ENCODE measurements at regions not wholly inside any gene's neighbourhood (a gene's known extent, or its start where the extent isn't known, plus 50 kb on each side); places are given as distances from the start of the nearest gene placed in this dataset.

DNA sequence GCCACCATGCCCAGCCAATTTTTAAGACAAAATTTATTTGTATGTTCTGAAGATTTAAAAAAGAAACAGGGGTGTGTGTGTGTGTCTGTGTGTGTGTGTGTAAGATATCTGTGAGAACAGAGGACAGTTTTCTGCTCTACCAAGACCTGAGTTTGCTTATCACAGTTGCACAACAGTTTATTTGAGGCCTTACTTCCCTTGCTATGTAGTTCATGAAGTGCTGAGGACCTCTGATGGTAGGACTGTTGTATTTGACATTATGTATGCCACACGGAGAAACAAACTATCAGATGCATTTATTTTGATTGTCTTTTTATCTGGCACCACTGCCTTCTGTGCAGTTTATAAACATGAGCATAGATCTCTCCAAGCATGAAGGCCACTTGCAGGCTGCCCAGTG is 355.2 kb downstream of the PBX1 start:
- Histone ChIP-seq H3K27me3 (ENCODE audit: insufficient read depth, low read length) (peaks cover 12% of the 10 kb centered on the region), H3K79me2 (ENCODE audit: insufficient read depth, low read length) (no peaks in the 10 kb centered on the region), H3K4me1 (ENCODE audit: control insufficient read depth in 1 of 2, insufficient read depth in 2 of 2, low read length in 2 of 2) (no peaks in the 10 kb centered on the region), H3K4me2 (ENCODE audit: low read length) (no peak overlapping the region), H3K9ac (ENCODE audit: low read length) (no peak overlapping the region), H3K36me3 (ENCODE audit: control insufficient read depth in 1 of 2, insufficient read depth in 2 of 2, low read length in 2 of 2) (no peaks in the 10 kb centered on the region), H3K9me2 (ENCODE audit: insufficient read depth) (no peaks in the 10 kb centered on the region), H4K20me1 (ENCODE audit: insufficient read depth) (no peaks in the 10 kb centered on the region), H3K27ac (ENCODE audit: low read depth, low read length) (no peak overlapping the region), H3K4me3 (replicated peaks in 1 of 2; ENCODE audit: low read depth in 1 of 2, low read length in 2 of 2) (no peak overlapping the region), H2AFZ (ENCODE audit: low read depth, low read length, poor library complexity, severe bottlenecking) (no peak overlapping the region), H3K9me3 (ENCODE audit: control insufficient read depth in 1 of 2, insufficient read depth in 1 of 2, low read depth in 1 of 2, low read length in 2 of 2) (no peaks in the 10 kb centered on the region)
- TF ChIP-seq YY1 (IDR thresholded peaks at IDR 0.05; ENCODE audit: extremely low read depth, insufficient replicate concordance, low read depth, low read length), result no peak
- no peak for TF ChIP-seq ELF1 (IDR thresholded peaks at IDR 0.05; ENCODE audit: borderline replicate concordance, low read depth)
- peak; percentile 46 for TF ChIP-seq RAD21 (IDR thresholded peaks at IDR 0.05; ENCODE audit: low read depth)
- TF ChIP-seq, protein P1, sequence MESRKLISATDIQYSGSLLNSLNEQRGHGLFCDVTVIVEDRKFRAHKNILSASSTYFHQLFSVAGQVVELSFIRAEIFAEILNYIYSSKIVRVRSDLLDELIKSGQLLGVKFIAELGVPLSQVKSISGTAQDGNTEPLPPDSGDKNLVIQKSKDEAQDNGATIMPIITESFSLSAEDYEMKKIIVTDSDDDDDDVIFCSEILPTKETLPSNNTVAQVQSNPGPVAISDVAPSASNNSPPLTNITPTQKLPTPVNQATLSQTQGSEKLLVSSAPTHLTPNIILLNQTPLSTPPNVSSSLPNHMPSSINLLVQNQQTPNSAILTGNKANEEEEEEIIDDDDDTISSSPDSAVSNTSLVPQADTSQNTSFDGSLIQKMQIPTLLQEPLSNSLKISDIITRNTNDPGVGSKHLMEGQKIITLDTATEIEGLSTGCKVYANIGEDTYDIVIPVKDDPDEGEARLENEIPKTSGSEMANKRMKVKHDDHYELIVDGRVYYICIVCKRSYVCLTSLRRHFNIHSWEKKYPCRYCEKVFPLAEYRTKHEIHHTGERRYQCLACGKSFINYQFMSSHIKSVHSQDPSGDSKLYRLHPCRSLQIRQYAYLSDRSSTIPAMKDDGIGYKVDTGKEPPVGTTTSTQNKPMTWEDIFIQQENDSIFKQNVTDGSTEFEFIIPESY (IDR thresholded peaks at IDR 0.05; ENCODE audit: extremely low read depth, insufficient replicate concordance, low read length), result no peak
- TF ChIP-seq POLR2AphosphoS5 (IDR thresholded peaks at IDR 0.05; ENCODE audit: low read depth, low read length), result no peak
- TF ChIP-seq POLR2A (IDR thresholded peaks at IDR 0.05; ENCODE audit: borderline replicate concordance, extremely low read depth, insufficient read depth, insufficient read length), result no peak
- TF ChIP-seq CEBPB (IDR thresholded peaks at IDR 0.05; ENCODE audit: low read depth), result 0 out of 2 replicates have a peak, but pooled peaks have one; percentile 23
- TF ChIP-seq, protein P2, sequence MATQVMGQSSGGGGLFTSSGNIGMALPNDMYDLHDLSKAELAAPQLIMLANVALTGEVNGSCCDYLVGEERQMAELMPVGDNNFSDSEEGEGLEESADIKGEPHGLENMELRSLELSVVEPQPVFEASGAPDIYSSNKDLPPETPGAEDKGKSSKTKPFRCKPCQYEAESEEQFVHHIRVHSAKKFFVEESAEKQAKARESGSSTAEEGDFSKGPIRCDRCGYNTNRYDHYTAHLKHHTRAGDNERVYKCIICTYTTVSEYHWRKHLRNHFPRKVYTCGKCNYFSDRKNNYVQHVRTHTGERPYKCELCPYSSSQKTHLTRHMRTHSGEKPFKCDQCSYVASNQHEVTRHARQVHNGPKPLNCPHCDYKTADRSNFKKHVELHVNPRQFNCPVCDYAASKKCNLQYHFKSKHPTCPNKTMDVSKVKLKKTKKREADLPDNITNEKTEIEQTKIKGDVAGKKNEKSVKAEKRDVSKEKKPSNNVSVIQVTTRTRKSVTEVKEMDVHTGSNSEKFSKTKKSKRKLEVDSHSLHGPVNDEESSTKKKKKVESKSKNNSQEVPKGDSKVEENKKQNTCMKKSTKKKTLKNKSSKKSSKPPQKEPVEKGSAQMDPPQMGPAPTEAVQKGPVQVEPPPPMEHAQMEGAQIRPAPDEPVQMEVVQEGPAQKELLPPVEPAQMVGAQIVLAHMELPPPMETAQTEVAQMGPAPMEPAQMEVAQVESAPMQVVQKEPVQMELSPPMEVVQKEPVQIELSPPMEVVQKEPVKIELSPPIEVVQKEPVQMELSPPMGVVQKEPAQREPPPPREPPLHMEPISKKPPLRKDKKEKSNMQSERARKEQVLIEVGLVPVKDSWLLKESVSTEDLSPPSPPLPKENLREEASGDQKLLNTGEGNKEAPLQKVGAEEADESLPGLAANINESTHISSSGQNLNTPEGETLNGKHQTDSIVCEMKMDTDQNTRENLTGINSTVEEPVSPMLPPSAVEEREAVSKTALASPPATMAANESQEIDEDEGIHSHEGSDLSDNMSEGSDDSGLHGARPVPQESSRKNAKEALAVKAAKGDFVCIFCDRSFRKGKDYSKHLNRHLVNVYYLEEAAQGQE (IDR thresholded peaks at IDR 0.05; ENCODE audit: low read depth), result no peak
- no peak for TF ChIP-seq EZH2phosphoT487 (IDR thresholded peaks at IDR 0.05; ENCODE audit: borderline replicate concordance)
- TF ChIP-seq SP1 (IDR thresholded peaks at IDR 0.05; ENCODE audit: low read depth), result no peak
- no peak for TF ChIP-seq ZFX (IDR thresholded peaks at IDR 0.05)
- no peak for TF ChIP-seq SRF (IDR thresholded peaks at IDR 0.05; ENCODE audit: low read depth)
- no peak for TF ChIP-seq CBX3 (IDR thresholded peaks at IDR 0.05; ENCODE audit: low read depth)
- ChIA-PET CTCF (no interaction called here), RAD21 (ENCODE audit: low non-redundant PET in 1 of 2, low total read pairs in 2 of 2, uncharacterized antibody in 2 of 2, unreplicated experiment in 2 of 2) (no interaction called here), POLR2A (no interaction called here)
- DNase-seq (ENCODE audit: low read depth, low spot score), result no peak
- intact Hi-C loops (cut with micrococcal nuclease), result no loop called here
- no peak for ATAC-seq
- BruUV-seq (replicated peaks), result no TSS peak

Data from HCT116 (cell line).